Keratinocyte (primary cell): ENCODE measurements at regions not wholly inside any gene's neighbourhood (a gene's known extent, or its start where the extent isn't known, plus 50 kb on each side); places are given as distances from the start of the nearest gene placed in this dataset.

ENCODE experiments used
- DNase-seq: peaks from one replicate; pipeline ENCODE4 v3.0.0-alpha.2; 2011; ENCODE audit warnings: low read depth, missing footprints, low spot score
- FAIRE-seq: peaks from 2 replicates; lab custom pipeline; 2011; peaks lifted over from hg19 to GRCh38; lab: Jason Lieb, UNC
- H2AFZ ChIP-seq: 2 replicates; pipeline ENCODE4 v1.6.0; 2012; ENCODE audit warnings: low read length, control low read depth, inconsistent platforms; ENCODE audit not compliant: control insufficient read depth
- H3K27ac ChIP-seq: 2 replicates; pipeline ENCODE4 v1.5.1; 2011; ENCODE audit warnings: low read length; ENCODE audit not compliant: control insufficient read depth, insufficient read depth
- H3K27me3 ChIP-seq: 3 replicates; pipeline ENCODE4 v1.6.0; 2011; ENCODE audit warnings: low read length; ENCODE audit not compliant: control insufficient read depth, insufficient read depth; ENCODE audit errors: extremely low read depth
- H3K36me3 ChIP-seq, 2 experiments: 2 replicates in 1 of 2; 3 replicates in 1 of 2; pipeline ENCODE4 v1.5.1; 2011; ENCODE audit warnings: low read length in 2 of 2, mild to moderate bottlenecking in 1 of 2; ENCODE audit not compliant: control insufficient read depth in 2 of 2, insufficient read depth in 2 of 2; ENCODE audit errors: extremely low read depth in 1 of 2
- H3K4me1 ChIP-seq: 3 replicates; pipeline ENCODE4 v1.5.1; 2011; ENCODE audit warnings: low read length; ENCODE audit not compliant: control insufficient read depth, insufficient read depth; ENCODE audit errors: extremely low read depth
- H3K4me2 ChIP-seq: 3 replicates; pipeline ENCODE4 v1.6.0; 2011; ENCODE audit warnings: low read depth, low read length; ENCODE audit not compliant: control insufficient read depth, insufficient read depth; ENCODE audit errors: extremely low read depth
- H3K4me3 ChIP-seq, 3 experiments: fragments of 200-600 bp in 1 of 3; sonication (generic) in 1 of 3; 2 replicates in 2 of 3; 3 replicates in 1 of 3; pipeline ENCODE4 v1.5.1; 2011 to 2016; ENCODE audit warnings: low read length in 3 of 3, mild to moderate bottlenecking in 3 of 3, control low read depth in 2 of 3, inconsistent platforms in 1 of 3, low read depth in 1 of 3, mixed read lengths in 1 of 3, mixed run types in 1 of 3, moderate library complexity in 1 of 3; ENCODE audit not compliant: control insufficient read depth in 2 of 3, insufficient read depth in 2 of 3; ENCODE audit errors: extremely low read depth in 1 of 3
- H3K79me2 ChIP-seq: 2 replicates; pipeline ENCODE4 v1.6.0; 2012; ENCODE audit warnings: low read length; ENCODE audit not compliant: control insufficient read depth, insufficient read depth
- H3K9ac ChIP-seq: 3 replicates; pipeline ENCODE4 v1.6.0; 2011; ENCODE audit warnings: low read length; ENCODE audit not compliant: control insufficient read depth, insufficient read depth; ENCODE audit errors: extremely low read depth
- H3K9me1 ChIP-seq: 3 replicates; pipeline ENCODE4 v1.6.0; 2011; ENCODE audit warnings: low read length; ENCODE audit not compliant: control insufficient read depth, insufficient read depth; ENCODE audit errors: extremely low read depth
- H3K9me3 ChIP-seq: 2 replicates; pipeline ENCODE4 v1.5.1; 2012; ENCODE audit warnings: low read depth, low read length; ENCODE audit not compliant: control insufficient read depth
- H4K20me1 ChIP-seq: 3 replicates; pipeline ENCODE4 v1.6.0; 2011; ENCODE audit warnings: low read length; ENCODE audit not compliant: control insufficient read depth, insufficient read depth; ENCODE audit errors: extremely low read depth
- CTCF ChIP-seq, 3 experiments: IDR thresholded peaks in 1 of 3; conservative IDR thresholded peaks in 1 of 3; optimal IDR thresholded peaks in 1 of 3; 2 replicates in 2 of 3; 3 replicates in 1 of 3; pipeline versions ENCODE3 to v1.5.1; 2011; ENCODE audit warnings: low read length in 3 of 3, mild to moderate bottlenecking in 3 of 3, moderate library complexity in 2 of 3, control low read depth in 1 of 3, inconsistent platforms in 1 of 3; ENCODE audit not compliant: insufficient read depth in 2 of 3; ENCODE audit errors: extremely low read depth in 1 of 3
- EZH2 ChIP-seq: IDR thresholded peaks from one replicate; pipeline ENCODE4 v1.6.1; 2012; ENCODE audit warnings: inconsistent platforms, mild to moderate bottlenecking, low read length, moderate library complexity
- dilution Hi-C: fragments of 300-500 bp; cut with MboI; formaldehyde crosslinking; loops from one replicate; pipeline ENCODE4 v1.7.0; 2020; ENCODE audit warnings: low sequenced_read_pairs; ENCODE audit not compliant: extremely low pct_ligation_motif_present

DNA sequence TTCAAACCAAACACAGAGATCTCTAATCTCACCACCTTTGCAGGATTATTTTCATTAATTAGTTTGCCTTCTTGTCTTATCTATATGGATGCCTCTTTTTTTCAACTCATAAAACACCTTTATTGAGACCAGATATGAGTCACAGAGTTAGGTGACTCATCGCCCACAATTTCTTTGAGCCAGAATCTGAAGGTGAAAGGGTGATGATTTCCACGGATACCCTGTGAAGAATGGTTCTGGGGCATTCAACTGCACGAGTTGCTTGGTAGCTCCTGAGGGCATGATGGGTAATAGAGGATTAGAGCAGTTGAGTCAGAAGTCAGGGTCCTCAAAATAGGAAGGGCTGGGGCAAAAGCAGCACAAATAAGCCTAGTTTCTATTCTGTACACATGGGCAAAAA is 128.2 kb downstream of the TBX19 start:
- H3K9me3 ChIP-seq: no peaks in the 10 kb centered on the region
- H3K9me1 ChIP-seq: no peaks in the 10 kb centered on the region
- DNase-seq: no peak
- H3K4me3 ChIP-seq: no peak overlapping the region
- H4K20me1 ChIP-seq: peaks cover 2% of the 10 kb centered on the region
- H3K4me1 ChIP-seq: peaks cover 12% of the 10 kb centered on the region
- H2AFZ ChIP-seq: no peak overlapping the region
- H3K27me3 ChIP-seq: no peaks in the 10 kb centered on the region
- no peaks in the 10 kb centered on the region for H3K36me3 ChIP-seq
- no peak overlapping the region for H3K9ac ChIP-seq
- dilution Hi-C loops: no loop called here
- no peak overlapping the region for H3K27ac ChIP-seq
- H3K79me2 ChIP-seq: no peaks in the 10 kb centered on the region
- FAIRE-seq: peak; percentile 95
- TF ChIP-seq CTCF (optimal IDR thresholded peaks at IDR 0.05 in 1 of 3, IDR thresholded peaks at IDR 0.05 in 1 of 3, conservative IDR thresholded peaks at IDR 0.05 in 1 of 3; ENCODE audit: extremely low read depth in 1 of 3, insufficient read depth in 2 of 3, low read length in 3 of 3) (no peak), EZH2 (no peak)
- H3K4me2 ChIP-seq: peak overlapping the region; percentile 13

- H2AFZ ChIP-seq: no peak overlapping the region
- no peaks in the 10 kb centered on the region for H3K79me2 ChIP-seq
- dilution Hi-C loops: no loop called here
- peaks cover 12% of the 10 kb centered on the region for H3K4me1 ChIP-seq
- H3K9me1 ChIP-seq: no peaks in the 10 kb centered on the region
- DNase-seq (no peak), FAIRE-seq (peak; percentile 9)
- no peaks in the 10 kb centered on the region for H3K27me3 ChIP-seq
- no peak overlapping the region for H3K4me3 ChIP-seq
- no peak overlapping the region for H3K9ac ChIP-seq
- peaks cover 2% of the 10 kb centered on the region for H4K20me1 ChIP-seq
- no peak overlapping the region for H3K27ac ChIP-seq
- peak overlapping the region; percentile 13 for H3K4me2 ChIP-seq
- no peaks in the 10 kb centered on the region for H3K9me3 ChIP-seq
- TF ChIP-seq CTCF (optimal IDR thresholded peaks at IDR 0.05 in 1 of 3, IDR thresholded peaks at IDR 0.05 in 1 of 3, conservative IDR thresholded peaks at IDR 0.05 in 1 of 3; ENCODE audit: extremely low read depth in 1 of 3, insufficient read depth in 2 of 3, low read length in 3 of 3) (no peak), EZH2 (no peak)
- no peaks in the 10 kb centered on the region for H3K36me3 ChIP-seq
Observed at GRCh38 chr1:168408539-168408865, 127.8 kb downstream of the TBX19 start.
